ENCODE measurements at regions not wholly inside any gene's neighbourhood (a gene's known extent, or its start where the extent isn't known, plus 50 kb on each side); places are given as distances from the start of the nearest gene placed in this dataset.

DNA sequence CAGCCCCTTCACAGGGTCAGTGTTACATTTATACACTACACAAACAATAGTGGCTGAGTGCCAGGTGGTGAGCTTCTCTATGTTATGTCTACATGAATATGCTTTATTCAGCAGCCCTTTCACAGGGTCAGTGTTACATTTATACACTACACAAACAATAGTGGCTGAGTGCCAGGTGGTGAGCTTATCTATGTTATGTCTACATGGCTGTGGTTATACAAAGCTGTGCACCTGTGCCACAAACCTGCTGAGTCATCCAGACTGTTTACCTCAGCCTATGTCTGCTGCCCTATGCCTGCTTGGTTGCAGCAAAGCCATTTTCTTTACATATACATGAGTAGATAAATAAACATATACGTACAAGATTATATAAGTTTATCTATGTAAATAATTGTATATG is 76.5 kb downstream of the ZNF726 start:
- no peak overlapping the region for H3K27ac Mint-ChIP-seq
- Histone ChIP-seq H4K20me1 (ENCODE audit: control insufficient read depth, insufficient read depth, insufficient read length) (no peaks in the 10 kb centered on the region), H2AFZ (ENCODE audit: low read length) (no peak overlapping the region), H2BK12ac (ENCODE audit: insufficient read length, low read depth, low read length) (no peak overlapping the region), H4K5ac (ENCODE audit: insufficient read length, low read depth, low read length) (no peak overlapping the region), H3K79me1 (ENCODE audit: insufficient read depth, low read depth, low read length, poor library complexity, severe bottlenecking) (no peaks in the 10 kb centered on the region), H3K23me2 (ENCODE audit: insufficient read length, low read depth, low read length, poor library complexity, severe bottlenecking) (no peaks in the 10 kb centered on the region), H3K9ac (ENCODE audit: extremely low read depth, insufficient read length, low read length) (no peak overlapping the region), H2BK5ac (ENCODE audit: insufficient read length, low read length) (no peak overlapping the region), H3K4ac (ENCODE audit: low read depth, low read length) (no peak overlapping the region), H3K14ac (ENCODE audit: insufficient read depth, low read length) (no peak overlapping the region), H4K91ac (ENCODE audit: insufficient read length, low read depth, low read length) (no peak overlapping the region), H4K8ac (replicated peaks; ENCODE audit: insufficient read length, low read depth, low read length) (no peak overlapping the region), H3K4me2 (ENCODE audit: insufficient read depth, insufficient read length, low read length) (no peak overlapping the region), H3K27ac (ENCODE audit: insufficient read length, low read depth, low read length) (no peak overlapping the region), H3K56ac (ENCODE audit: insufficient read length, low read depth, low read length) (no peak overlapping the region), H2BK15ac (ENCODE audit: low read depth, low read length) (no peak overlapping the region), H3K23ac (ENCODE audit: insufficient read length, low read depth, low read length) (no peak overlapping the region), H3K18ac (ENCODE audit: insufficient read length, low read depth, low read length) (no peak overlapping the region), H2AK5ac (ENCODE audit: insufficient read length, low read length) (no peak overlapping the region), H3T11ph (ENCODE audit: low read length) (no peak overlapping the region), H3K9me3 (ENCODE audit: control insufficient read depth, low read depth, low read length) (peaks cover 77% of the 10 kb centered on the region), H3K27me3 (ENCODE audit: insufficient read depth, low read length) (no peaks in the 10 kb centered on the region), H3K79me2 (ENCODE audit: insufficient read depth, low read length) (no peaks in the 10 kb centered on the region), H2BK120ac (ENCODE audit: low read depth, low read length, poor library complexity, severe bottlenecking) (no peak overlapping the region), H3K4me1 (ENCODE audit: insufficient read depth, low read length) (no peaks in the 10 kb centered on the region), H2BK20ac (ENCODE audit: low read depth, low read length, poor library complexity, severe bottlenecking) (no peak overlapping the region)
- no peak overlapping the region for H3K4me3 Mint-ChIP-seq
- peaks cover 1% of the 10 kb centered on the region for H3K27me3 Mint-ChIP-seq (ENCODE audit: low read depth)
- no CpG with 5 or more reads among the region's 1 CpG for WGBS (ENCODE audit: extremely low coverage, insufficient read length, low lambda C conversion rate)
- peaks cover 91 to 92% of the 10 kb centered on the region in 2 experiments for H3K9me3 Mint-ChIP-seq
- no peaks in the 10 kb centered on the region for H3K4me1 Mint-ChIP-seq
- peaks cover 3 to 20% (median 7%) of the 10 kb centered on the region in 3 experiments; a peak in 6 of 7 replicates for H3K36me3 Mint-ChIP-seq (ENCODE audit: insufficient read depth in 1 of 3, low read depth in 3 of 3)
- TF ChIP-seq, protein P1, sequence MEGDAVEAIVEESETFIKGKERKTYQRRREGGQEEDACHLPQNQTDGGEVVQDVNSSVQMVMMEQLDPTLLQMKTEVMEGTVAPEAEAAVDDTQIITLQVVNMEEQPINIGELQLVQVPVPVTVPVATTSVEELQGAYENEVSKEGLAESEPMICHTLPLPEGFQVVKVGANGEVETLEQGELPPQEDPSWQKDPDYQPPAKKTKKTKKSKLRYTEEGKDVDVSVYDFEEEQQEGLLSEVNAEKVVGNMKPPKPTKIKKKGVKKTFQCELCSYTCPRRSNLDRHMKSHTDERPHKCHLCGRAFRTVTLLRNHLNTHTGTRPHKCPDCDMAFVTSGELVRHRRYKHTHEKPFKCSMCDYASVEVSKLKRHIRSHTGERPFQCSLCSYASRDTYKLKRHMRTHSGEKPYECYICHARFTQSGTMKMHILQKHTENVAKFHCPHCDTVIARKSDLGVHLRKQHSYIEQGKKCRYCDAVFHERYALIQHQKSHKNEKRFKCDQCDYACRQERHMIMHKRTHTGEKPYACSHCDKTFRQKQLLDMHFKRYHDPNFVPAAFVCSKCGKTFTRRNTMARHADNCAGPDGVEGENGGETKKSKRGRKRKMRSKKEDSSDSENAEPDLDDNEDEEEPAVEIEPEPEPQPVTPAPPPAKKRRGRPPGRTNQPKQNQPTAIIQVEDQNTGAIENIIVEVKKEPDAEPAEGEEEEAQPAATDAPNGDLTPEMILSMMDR (conservative IDR thresholded peaks at IDR 0.05) = no peak
- DNase-seq = no peak

Data from H9 (cell line).